ENCODE measurements at regions not wholly inside any gene's neighbourhood (a gene's known extent, or its start where the extent isn't known, plus 50 kb on each side); places are given as distances from the start of the nearest gene placed in this dataset.
A peak's percentile ranks its signal among the peaks of the same experiment; 100 is the strongest.

GRCh38 chr16:89033796-89034572 lies 57.0 kb upstream of the CBFA2T3 start:
- Histone ChIP-seq H3K9me3 (ENCODE audit: control insufficient read depth, low read length) (no peaks in the 10 kb centered on the region), H3K27me3 (ENCODE audit: control insufficient read depth, insufficient read depth, low read length, poor library complexity, severe bottlenecking) (no peaks in the 10 kb centered on the region), H3K9ac (ENCODE audit: extremely low read depth, low read length, poor library complexity, severe bottlenecking) (no peak overlapping the region), H3K27ac (ENCODE audit: low read depth, low read length) (peak overlapping the region; percentile 80), H3K36me3 (ENCODE audit: control insufficient read depth, insufficient read depth, low read length) (no peaks in the 10 kb centered on the region), H3K4me1 (ENCODE audit: control insufficient read depth, insufficient read depth, low read length) (no peaks in the 10 kb centered on the region), H3K4me3 (ENCODE audit: low read length) (no peak overlapping the region)
- H3K27me3 Mint-ChIP-seq (ENCODE audit: insufficient read depth) = peaks cover 8% of the 10 kb centered on the region
- H3K27ac Mint-ChIP-seq = no peak overlapping the region
- no peak for DNase-seq
- H3K9me3 Mint-ChIP-seq = peaks cover 11% of the 10 kb centered on the region
- TF ChIP-seq, protein P1, sequence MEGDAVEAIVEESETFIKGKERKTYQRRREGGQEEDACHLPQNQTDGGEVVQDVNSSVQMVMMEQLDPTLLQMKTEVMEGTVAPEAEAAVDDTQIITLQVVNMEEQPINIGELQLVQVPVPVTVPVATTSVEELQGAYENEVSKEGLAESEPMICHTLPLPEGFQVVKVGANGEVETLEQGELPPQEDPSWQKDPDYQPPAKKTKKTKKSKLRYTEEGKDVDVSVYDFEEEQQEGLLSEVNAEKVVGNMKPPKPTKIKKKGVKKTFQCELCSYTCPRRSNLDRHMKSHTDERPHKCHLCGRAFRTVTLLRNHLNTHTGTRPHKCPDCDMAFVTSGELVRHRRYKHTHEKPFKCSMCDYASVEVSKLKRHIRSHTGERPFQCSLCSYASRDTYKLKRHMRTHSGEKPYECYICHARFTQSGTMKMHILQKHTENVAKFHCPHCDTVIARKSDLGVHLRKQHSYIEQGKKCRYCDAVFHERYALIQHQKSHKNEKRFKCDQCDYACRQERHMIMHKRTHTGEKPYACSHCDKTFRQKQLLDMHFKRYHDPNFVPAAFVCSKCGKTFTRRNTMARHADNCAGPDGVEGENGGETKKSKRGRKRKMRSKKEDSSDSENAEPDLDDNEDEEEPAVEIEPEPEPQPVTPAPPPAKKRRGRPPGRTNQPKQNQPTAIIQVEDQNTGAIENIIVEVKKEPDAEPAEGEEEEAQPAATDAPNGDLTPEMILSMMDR (conservative IDR thresholded peaks at IDR 0.05) = no peak
- WGBS, 2 experiments (ENCODE audit: insufficient coverage in 1 of 2, insufficient read length in 1 of 2) = 93 to 94% methylated on average over 20 to 31 of the region's 31 CpGs
- H3K4me1 Mint-ChIP-seq = peaks cover 10% of the 10 kb centered on the region
- no peak overlapping the region for H3K4me3 Mint-ChIP-seq
- H3K36me3 Mint-ChIP-seq (ENCODE audit: low read depth) = no peaks in the 10 kb centered on the region

- H3K4me1 ChIP-seq (ENCODE audit: control insufficient read depth, insufficient read depth, low read length) = no peaks in the 10 kb centered on the region
- no peaks in the 10 kb centered on the region for H3K36me3 Mint-ChIP-seq (ENCODE audit: low read depth)
- peaks cover 10% of the 10 kb centered on the region for H3K4me1 Mint-ChIP-seq
- peaks cover 11% of the 10 kb centered on the region for H3K9me3 Mint-ChIP-seq
- no peaks in the 10 kb centered on the region for H3K9me3 ChIP-seq (ENCODE audit: control insufficient read depth, low read length)
- peak overlapping the region; percentile 80 for H3K27ac ChIP-seq (ENCODE audit: low read depth, low read length)
- H3K4me3 ChIP-seq (ENCODE audit: low read length) = no peak overlapping the region
- WGBS, 2 experiments (ENCODE audit: insufficient coverage in 1 of 2, insufficient read length in 1 of 2) = 71 to 80% methylated on average over 5 to 10 of the region's 10 CpGs
- H3K27ac Mint-ChIP-seq = no peak overlapping the region
- no peak for DNase-seq
- no peak overlapping the region for H3K4me3 Mint-ChIP-seq
- H3K27me3 Mint-ChIP-seq (ENCODE audit: insufficient read depth) = peaks cover 8% of the 10 kb centered on the region
- TF ChIP-seq, protein P1 (conservative IDR thresholded peaks at IDR 0.05) = no peak
- no peaks in the 10 kb centered on the region for H3K27me3 ChIP-seq (ENCODE audit: control insufficient read depth, insufficient read depth, low read length, poor library complexity, severe bottlenecking)
- no peak overlapping the region for H3K9ac ChIP-seq (ENCODE audit: extremely low read depth, low read length, poor library complexity, severe bottlenecking)
- H3K36me3 ChIP-seq (ENCODE audit: control insufficient read depth, insufficient read depth, low read length) = no peaks in the 10 kb centered on the region
These were observed 57.6 kb upstream of the CBFA2T3 start for GRCh38 chr16:89034573-89034961.

- no peak overlapping the region for H3K4me3 Mint-ChIP-seq
These were observed 58.1 kb upstream of the CBFA2T3 start for GRCh38 chr16:89034971-89035668.

More at GRCh38 chr16:89034971-89035668, 58.1 kb upstream of the CBFA2T3 start:
- Histone ChIP-seq H3K36me3 (ENCODE audit: control insufficient read depth, insufficient read depth, low read length) (no peaks in the 10 kb centered on the region), H3K9me3 (ENCODE audit: control insufficient read depth, low read length) (no peaks in the 10 kb centered on the region), H3K27ac (ENCODE audit: low read depth, low read length) (peak overlapping the region; percentile 80), H3K9ac (ENCODE audit: extremely low read depth, low read length, poor library complexity, severe bottlenecking) (no peak overlapping the region), H3K4me1 (ENCODE audit: control insufficient read depth, insufficient read depth, low read length) (no peaks in the 10 kb centered on the region), H3K4me3 (ENCODE audit: low read length) (no peak overlapping the region), H3K27me3 (ENCODE audit: control insufficient read depth, insufficient read depth, low read length, poor library complexity, severe bottlenecking) (no peaks in the 10 kb centered on the region)
- Mint-ChIP-seq H3K27ac (no peak overlapping the region), H3K36me3 (ENCODE audit: low read depth) (no peaks in the 10 kb centered on the region), H3K27me3 (ENCODE audit: insufficient read depth) (peaks cover 8% of the 10 kb centered on the region), H3K9me3 (peaks cover 11% of the 10 kb centered on the region), H3K4me1 (peaks cover 10% of the 10 kb centered on the region)
- DNase-seq = no peak
- 28 to 57% methylated on average over 4 to 23 of the region's 23 CpGs for WGBS, 2 experiments (ENCODE audit: insufficient coverage in 1 of 2, insufficient read length in 1 of 2)
- TF ChIP-seq, protein P1 (conservative IDR thresholded peaks at IDR 0.05) = no peak
